H1 (cell line): ENCODE measurements at regions not wholly inside any gene's neighbourhood (a gene's known extent, or its start where the extent isn't known, plus 50 kb on each side); places are given as distances from the start of the nearest gene placed in this dataset.

Experiments used
- CTCF ChIA-PET: fragments of 300-600 bp; sonication (Branson Sonifier 250); formaldehyde crosslinking; loops from one replicate; lab custom pipeline; 2021; ENCODE audit not compliant: partially characterized antibody; lab: Charles Lee
- POLR2A ChIA-PET: fragments of 300-600 bp; sonication (Branson Sonifier 250); formaldehyde crosslinking; loops from one replicate; lab custom pipeline; 2021; ENCODE audit warnings: inconsistent platforms; ENCODE audit not compliant: partially characterized antibody; lab: Charles Lee
- DNase-seq, 2 experiments: peaks; one replicate each; pipeline versions ENCODE4 v3.0.0 to v3.0.0-alpha.2; 2010 to 2022; ENCODE audit warnings: low spot score in 2 of 2, low read depth in 1 of 2, mixed read lengths in 1 of 2
- FAIRE-seq: peaks from 2 replicates; lab custom pipeline; 2011; peaks lifted over from hg19 to GRCh38; lab: Jason Lieb, UNC
- H2AFZ ChIP-seq: 2 replicates; pipeline ENCODE4 v1.8.1; 2012; ENCODE audit warnings: low read length, inconsistent platforms
- H2AK5ac ChIP-seq: 2 replicates; pipeline ENCODE4 v1.6.1; 2013; ENCODE audit warnings: low read depth, low read length
- H2BK120ac ChIP-seq: replicated peaks from 2 replicates; pipeline ENCODE3; 2013; ENCODE audit warnings: low read depth, low read length, inconsistent platforms
- H2BK12ac ChIP-seq: 2 replicates; pipeline ENCODE4 v1.6.1; 2013; ENCODE audit warnings: low read depth, low read length
- H2BK15ac ChIP-seq: 2 replicates; pipeline ENCODE4 v1.6.1; 2013; ENCODE audit warnings: low read length
- H2BK20ac ChIP-seq: 2 replicates; pipeline ENCODE4 v1.6.1; 2013; ENCODE audit warnings: low read length
- H2BK5ac ChIP-seq: 2 replicates; pipeline ENCODE4 v1.6.1; 2013; ENCODE audit warnings: low read depth, low read length
- H3K14ac ChIP-seq: 2 replicates; pipeline ENCODE4 v1.6.1; 2013; ENCODE audit warnings: inconsistent platforms; ENCODE audit not compliant: insufficient read length
- H3K18ac ChIP-seq: 2 replicates; pipeline ENCODE4 v1.6.1; 2013; ENCODE audit warnings: low read length; ENCODE audit errors: extremely low read depth
- H3K23ac ChIP-seq: 2 replicates; pipeline ENCODE4 v1.6.1; 2013; ENCODE audit warnings: inconsistent platforms; ENCODE audit not compliant: insufficient read length
- H3K23me2 ChIP-seq: 2 replicates; pipeline ENCODE4 v1.6.1; 2013; ENCODE audit warnings: low read depth, low read length
- H3K27ac ChIP-seq: 2 replicates; pipeline ENCODE4 v1.6.1; 2011; ENCODE audit warnings: low read depth, low read length, inconsistent platforms
- H3K27me3 ChIP-seq, 4 experiments: replicated peaks in 1 of 4; 1 replicate in 1 of 4; 2 replicates in 3 of 4; pipeline versions ENCODE4 v1.6.1 to v1.8.1; 2011 to 2013; ENCODE audit warnings: low read length in 3 of 4, mild to moderate bottlenecking in 3 of 4, inconsistent platforms in 2 of 4, mixed read lengths in 2 of 4, moderate library complexity in 1 of 4; ENCODE audit not compliant: control insufficient read depth in 3 of 4, insufficient read depth in 3 of 4; ENCODE audit errors: extremely low read depth in 1 of 4
- H3K36me3 ChIP-seq, 4 experiments: 2 replicates each; pipeline versions ENCODE4 v1.6.1 to v1.8.1; 2011 to 2013; ENCODE audit warnings: mild to moderate bottlenecking in 4 of 4, low read length in 3 of 4, moderate library complexity in 2 of 4, control low read depth in 1 of 4, inconsistent platforms in 1 of 4; ENCODE audit not compliant: insufficient read depth in 4 of 4, control insufficient read depth in 2 of 4
- H3K4ac ChIP-seq: replicated peaks from 2 replicates; pipeline ENCODE3; 2013; ENCODE audit warnings: low read length, low read depth, mixed read lengths, inconsistent platforms; ENCODE audit not compliant: insufficient read length
- H3K4me1 ChIP-seq, 4 experiments: replicated peaks in 1 of 4; 1 replicate in 1 of 4; 2 replicates in 3 of 4; pipeline versions ENCODE4 v1.6.1 to v1.8.1; 2011 to 2013; ENCODE audit warnings: low read length in 3 of 4, inconsistent platforms in 2 of 4, mixed read lengths in 1 of 4; ENCODE audit not compliant: insufficient read depth in 4 of 4, control insufficient read depth in 3 of 4
- H3K4me2 ChIP-seq, 2 experiments: 2 replicates each; pipeline versions ENCODE4 v1.6.1 to v1.8.1; 2011 to 2013; ENCODE audit warnings: low read depth in 2 of 2, low read length in 2 of 2, control low read depth in 1 of 2, inconsistent platforms in 1 of 2, mild to moderate bottlenecking in 1 of 2; ENCODE audit not compliant: insufficient read depth in 1 of 2
- H3K4me3 ChIP-seq, 4 experiments: fragments of 200-600, 300-600 bp in 1 of 4; sonication (generic), shearing (Covaris generic), sonication (Bioruptor Twin) in 1 of 4; 2 replicates each; pipeline versions ENCODE4 v1.5.1 to v1.8.1; 2011 to 2016; ENCODE audit warnings: low read length in 4 of 4, low read depth in 3 of 4, control low read depth in 2 of 4, inconsistent platforms in 2 of 4, mild to moderate bottlenecking in 2 of 4, mixed read lengths in 1 of 4, moderate library complexity in 1 of 4; ENCODE audit not compliant: insufficient read depth in 2 of 4; ENCODE audit errors: extremely low read depth in 1 of 4
- H3K56ac ChIP-seq: replicated peaks from 2 replicates; pipeline ENCODE3; 2013; ENCODE audit warnings: low read depth, mild to moderate bottlenecking, mixed read lengths, low read length, inconsistent platforms; ENCODE audit not compliant: insufficient read length
- H3K79me1 ChIP-seq: 2 replicates; pipeline ENCODE4 v1.6.1; 2013; ENCODE audit warnings: low read depth, low read length, control low read depth
- H3K79me2 ChIP-seq, 2 experiments: 2 replicates each; pipeline versions ENCODE4 v1.6.1 to v1.8.1; 2012 to 2013; ENCODE audit warnings: low read length in 2 of 2, mild to moderate bottlenecking in 2 of 2, inconsistent platforms in 1 of 2; ENCODE audit not compliant: insufficient read depth in 2 of 2, control insufficient read depth in 1 of 2
- H3K9ac ChIP-seq, 4 experiments: replicated peaks in 1 of 4; 1 replicate in 1 of 4; 2 replicates in 3 of 4; pipeline versions ENCODE4 v1.6.1 to v1.8.1; 2011 to 2013; ENCODE audit warnings: low read depth in 3 of 4, low read length in 3 of 4, control low read depth in 2 of 4, mild to moderate bottlenecking in 2 of 4, moderate library complexity in 2 of 4, inconsistent platforms in 1 of 4; ENCODE audit errors: extremely low read depth in 1 of 4
- H3K9me3 ChIP-seq, 2 experiments: 2 replicates each; pipeline versions ENCODE4 v1.6.1 to v1.8.1; 2012 to 2013; ENCODE audit warnings: mild to moderate bottlenecking in 2 of 2, moderate library complexity in 2 of 2, control low read depth in 1 of 2, inconsistent platforms in 1 of 2, low read depth in 1 of 2, low read length in 1 of 2, mixed read lengths in 1 of 2; ENCODE audit not compliant: insufficient read depth in 2 of 2
- H4K20me1 ChIP-seq, 2 experiments: replicated peaks in 1 of 2; 2 replicates each; pipeline versions ENCODE3 to v1.8.1; 2011 to 2013; ENCODE audit warnings: inconsistent platforms in 2 of 2, low read length in 2 of 2, mild to moderate bottlenecking in 1 of 2; ENCODE audit not compliant: insufficient read depth in 2 of 2, control insufficient read depth in 1 of 2
- H4K5ac ChIP-seq: 2 replicates; pipeline ENCODE4 v1.6.1; 2013; ENCODE audit warnings: low read length, low read depth, mixed read lengths, inconsistent platforms; ENCODE audit not compliant: insufficient read length
- H4K8ac ChIP-seq: 2 replicates; pipeline ENCODE4 v1.8.0; 2013; ENCODE audit warnings: mild to moderate bottlenecking, moderate library complexity, low read length, inconsistent platforms; ENCODE audit not compliant: insufficient read depth; ENCODE audit errors: extremely low read depth
- H4K91ac ChIP-seq: replicated peaks from 2 replicates; pipeline ENCODE3; 2013; ENCODE audit warnings: low read length, mixed read lengths, inconsistent platforms; ENCODE audit not compliant: insufficient read length
- ATF3 ChIP-seq: IDR thresholded peaks from 2 replicates; pipeline ENCODE4 v1.6.1; 2011; ENCODE audit warnings: low read depth, mild to moderate bottlenecking, low read length; ENCODE audit not compliant: insufficient read depth
- BACH1 ChIP-seq: IDR thresholded peaks from 2 replicates; pipeline ENCODE4 v1.6.1; 2012; ENCODE audit warnings: low read length, improper control_type of control experiment
- CEBPB ChIP-seq: IDR thresholded peaks from 2 replicates; pipeline ENCODE4 v1.6.1; 2012; ENCODE audit warnings: low read depth, low read length
- CHD2 ChIP-seq: IDR thresholded peaks from 2 replicates; pipeline ENCODE4 v1.6.1; 2012; ENCODE audit warnings: low read length, improper control_type of control experiment
- GABPA ChIP-seq: IDR thresholded peaks from 2 replicates; pipeline ENCODE4 v1.6.1; 2011; ENCODE audit warnings: mild to moderate bottlenecking, low read length, moderate library complexity, borderline replicate concordance; ENCODE audit not compliant: insufficient read depth
- HDAC2 ChIP-seq, 2 experiments: fragments of 300-600 bp in 1 of 2; sonication (generic) in 1 of 2; IDR thresholded peaks; 2 replicates each; pipeline ENCODE4 v1.6.1; 2011 to 2012; ENCODE audit warnings: low read depth in 2 of 2, low read length in 2 of 2, mild to moderate bottlenecking in 2 of 2, moderate library complexity in 2 of 2, borderline replicate concordance in 1 of 2, inconsistent platforms in 1 of 2
- KDM4A ChIP-seq: IDR thresholded peaks from one replicate; pipeline ENCODE4 v1.7.1; 2012; ENCODE audit warnings: low read depth, mild to moderate bottlenecking, moderate library complexity, low read length, inconsistent platforms; ENCODE audit not compliant: severe bottlenecking
- MAFK ChIP-seq: IDR thresholded peaks from 2 replicates; pipeline ENCODE4 v1.6.1; 2012; ENCODE audit warnings: low read depth, mild to moderate bottlenecking, improper control_type of control experiment, low read length
- SAP30 ChIP-seq: fragments of 300-600 bp; sonication (generic); IDR thresholded peaks from 2 replicates; pipeline ENCODE4 v1.7.1; 2012; ENCODE audit warnings: low read length, moderate library complexity, mild to moderate bottlenecking, inconsistent platforms; ENCODE audit not compliant: insufficient read depth, insufficient replicate concordance
- SIRT6 ChIP-seq: IDR thresholded peaks from one replicate; pipeline ENCODE4 v1.7.1; 2012; ENCODE audit warnings: low read length, inconsistent platforms
- SP4 ChIP-seq: IDR thresholded peaks from 2 replicates; pipeline ENCODE4 v1.6.1; 2012; ENCODE audit warnings: low read length, inconsistent platforms
- SUZ12 ChIP-seq: fragments of 200-600 bp; sonication (generic); IDR thresholded peaks from 2 replicates; pipeline ENCODE4 v1.6.1; 2012; ENCODE audit warnings: mild to moderate bottlenecking, inconsistent platforms, low read length, moderate library complexity, mixed read lengths
- TBP ChIP-seq: IDR thresholded peaks from 2 replicates; pipeline ENCODE4 v1.6.1; 2011; ENCODE audit warnings: low read depth, low read length, improper control_type of control experiment
- TCF12 ChIP-seq: IDR thresholded peaks from 2 replicates; pipeline ENCODE4 v1.6.1; 2011; ENCODE audit warnings: low read depth, mild to moderate bottlenecking, low read length
- WGBS, 2 experiments: shearing (Covaris generic) in 1 of 2; methylation state at CpG; one replicate each; pipeline versions ENCODE4 v1.1.6 to v1.1.7; 2013 to 2015; ENCODE audit warnings: low lambda C conversion rate in 2 of 2, mixed read lengths in 2 of 2, inconsistent platforms in 1 of 2, low coverage in 1 of 2, missing lambda C conversion rate in 1 of 2; ENCODE audit not compliant: insufficient replicate concordance in 2 of 2, insufficient coverage in 1 of 2, insufficient read length in 1 of 2; ENCODE audit errors: extremely low coverage in 1 of 2, missing lambda C conversion rate in 1 of 2; 5-methylcytosine and 5-hydroxymethylcytosine counted together
- TF ChIP-seq, protein P1 (sequence below): IDR thresholded peaks from 2 replicates; pipeline ENCODE4 v1.6.1; 2012; ENCODE audit warnings: inconsistent platforms

GRCh38 chr1:177648138-177648537 is 321.7 kb downstream of the SEC16B start:
- Histone ChIP-seq H3K36me3 (no peaks in the 10 kb centered on the region), H4K91ac (no peak overlapping the region), H3K23me2 (no peaks in the 10 kb centered on the region), H4K8ac (no peak overlapping the region; the same call in 1 of the 2 replicates), H2BK120ac (no peak overlapping the region), H3K23ac (no peak overlapping the region), H3K56ac (no peak overlapping the region), H2AK5ac (no peak overlapping the region), H3K79me1 (no peaks in the 10 kb centered on the region), H3K9me3 (no peaks in the 10 kb centered on the region), H3K18ac (no peak overlapping the region), H2BK20ac (no peak overlapping the region), H4K20me1 (no peaks in the 10 kb centered on the region), H3K4me2 (no peak overlapping the region), H2BK12ac (0 out of 2 replicates have a peak overlapping the region, but pooled peaks have one; percentile 2), H2BK5ac (no peak overlapping the region), H3K79me2 (no peaks in the 10 kb centered on the region), H2BK15ac (no peak overlapping the region), H3K27ac (no peak overlapping the region), H3K9ac (no peak overlapping the region), H3K27me3 (no peaks in the 10 kb centered on the region), H2AFZ (no peak overlapping the region), H3K4me3 (no peak overlapping the region), H3K4ac (no peak overlapping the region), H3K4me1 (peaks cover 0 to 5% (median 2%) of the 10 kb centered on the region in 4 experiments; a peak in 2 of 7 replicates), H3K14ac (no peak overlapping the region), H4K5ac (no peak overlapping the region)
- DNase-seq, result no peak
- POLR2A ChIA-PET, result no interaction called here
- CTCF ChIA-PET, result interaction anchor here (0.9 kb wide), 1 partner anchor 192 kb away, joined by 3 read pairs; no protein-coding TSS in a partner anchor
- no peak for FAIRE-seq
- WGBS, 2 experiments, result 88% methylated on average over 1 of the region's 1 CpG; no CpG with 5 or more reads in 1 of the 2 experiments
- TF ChIP-seq ATF3 (no peak), SP4 (no peak), SAP30 (no peak), GABPA (no peak), BACH1 (no peak), CHD2 (no peak), SIRT6 (no peak), MAFK (no peak), TCF12 (no peak), HDAC2 (IDR thresholded peaks at IDR 0.05; ENCODE audit: borderline replicate concordance in 1 of 2, low read depth in 2 of 2, low read length in 2 of 2) (no peak), KDM4A (no peak), SUZ12 (no peak), TBP (no peak), CEBPB (no peak)
- TF ChIP-seq, protein P1, sequence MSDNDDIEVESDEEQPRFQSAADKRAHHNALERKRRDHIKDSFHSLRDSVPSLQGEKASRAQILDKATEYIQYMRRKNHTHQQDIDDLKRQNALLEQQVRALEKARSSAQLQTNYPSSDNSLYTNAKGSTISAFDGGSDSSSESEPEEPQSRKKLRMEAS, result no peak
